HG03558 (cell line): ENCODE measurements at regions not wholly inside any gene's neighbourhood (a gene's known extent, or its start where the extent isn't known, plus 50 kb on each side); places are given as distances from the start of the nearest gene placed in this dataset.
"Not testable (repeated sequence)": the region's sequence is repeated elsewhere in the genome, so short reads cannot be mapped to it uniquely, and the experiment has no call there.

Experiments
- ATAC-seq: cut with Tn5 transposase; IDR thresholded peaks from one replicate; pipeline ENCODE4 v1.9.1; 2021; ENCODE audit warnings: moderate number of reproducible peaks; ENCODE audit not compliant: unreplicated experiment; ENCODE audit errors: extremely low read depth

DNA sequence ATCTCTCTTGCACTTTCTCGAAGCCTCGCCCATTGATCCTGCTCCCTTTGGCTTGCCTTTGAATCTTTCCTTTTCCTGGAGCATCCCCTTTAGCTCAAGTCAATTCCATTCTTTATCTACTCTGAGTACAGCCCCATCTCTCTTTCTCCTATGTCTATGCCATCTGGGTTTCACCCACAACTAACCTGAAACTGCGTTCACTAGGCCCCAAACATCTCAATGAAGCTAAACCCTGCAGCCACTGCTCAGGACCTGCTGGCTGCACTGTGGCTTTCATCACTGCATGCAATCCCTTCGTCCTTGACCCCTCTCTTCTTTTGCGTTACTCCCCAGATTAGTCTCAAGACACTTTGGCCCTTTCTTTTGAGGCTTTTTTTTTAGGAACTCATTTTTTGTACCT is 81.6 kb upstream of the CYRIA start:
- no peak for ATAC-seq

DNA sequence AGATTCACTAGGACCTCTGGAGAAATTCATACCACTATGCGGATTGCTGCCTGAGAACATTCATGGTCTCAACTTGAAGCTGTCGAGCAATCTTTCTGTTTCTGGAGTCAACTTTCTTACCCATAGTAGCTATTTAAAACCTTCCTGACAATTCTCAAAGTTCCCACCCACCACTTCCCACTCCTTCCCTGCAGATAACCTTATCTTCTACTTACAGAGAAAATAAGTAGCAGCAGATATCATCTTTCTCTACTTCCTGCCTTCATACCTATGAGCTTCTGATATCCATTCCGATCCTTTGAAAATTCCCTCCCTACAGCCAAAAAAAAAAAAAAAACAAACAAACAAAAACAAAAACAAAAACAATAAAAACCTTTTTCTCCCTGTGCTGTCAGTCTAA is 81.2 kb upstream of the CYRIA start:
- ATAC-seq = no peak

DNA sequence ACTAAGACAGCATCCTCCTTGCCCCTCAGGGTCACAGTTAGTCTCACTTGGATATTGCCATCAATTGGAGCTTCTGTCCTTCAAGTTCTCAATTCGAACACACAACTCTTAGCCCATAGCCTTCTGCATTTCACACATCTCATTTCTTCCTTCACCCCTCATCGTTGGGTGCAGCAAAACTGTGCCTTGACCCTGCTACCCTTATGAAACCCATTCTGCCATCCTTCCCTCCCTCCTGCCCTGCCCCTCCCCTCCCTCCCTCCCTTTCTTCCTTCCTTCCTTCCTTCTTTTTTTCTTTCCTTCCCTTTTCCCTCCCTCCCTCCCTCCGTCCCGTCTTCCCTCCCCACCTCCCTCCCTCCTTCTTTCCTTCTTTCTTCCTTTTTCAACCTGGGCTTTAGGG is 80.7 kb upstream of the CYRIA start:
- ATAC-seq = no peak

DNA sequence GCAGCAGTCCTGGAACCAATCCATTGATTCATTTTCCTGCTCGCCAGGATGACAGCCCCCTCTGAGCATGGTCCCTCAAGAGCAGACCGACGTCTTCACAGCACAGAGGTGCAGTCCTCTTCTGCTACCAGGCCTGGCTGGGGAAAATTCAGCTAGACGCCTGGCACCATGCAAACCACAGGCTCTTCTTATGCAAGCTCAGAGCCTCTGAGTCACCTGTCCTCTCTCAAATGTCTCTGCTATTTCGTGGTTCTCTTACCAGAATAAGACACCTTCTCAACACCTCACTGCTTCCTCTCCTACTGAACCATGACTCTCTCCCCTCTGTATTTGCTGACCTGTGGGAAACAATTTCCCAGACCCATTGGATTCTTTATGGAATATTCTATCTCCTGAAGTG is 79.8 kb upstream of the CYRIA start:
- ATAC-seq = no peak

DNA sequence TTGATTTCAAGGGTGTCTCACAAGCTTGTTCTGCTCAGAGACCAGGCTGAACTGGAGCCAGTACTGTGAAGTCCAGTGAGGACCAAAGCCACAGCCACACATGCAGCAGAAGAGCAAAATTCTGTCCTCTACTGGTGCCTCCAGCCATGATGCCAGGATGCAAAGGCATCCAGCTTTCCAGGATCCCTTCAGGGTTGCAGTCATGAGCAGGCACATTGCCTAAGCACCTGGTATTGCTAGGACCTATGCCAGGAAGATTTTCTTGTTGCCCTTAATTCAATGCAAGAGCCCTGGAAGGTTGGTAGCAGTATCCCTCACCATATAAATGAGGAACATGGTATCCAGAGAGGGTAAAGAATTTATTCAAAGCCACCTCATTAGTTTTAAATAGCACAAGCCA is 78.9 kb upstream of the CYRIA start:
- no peak for ATAC-seq

DNA sequence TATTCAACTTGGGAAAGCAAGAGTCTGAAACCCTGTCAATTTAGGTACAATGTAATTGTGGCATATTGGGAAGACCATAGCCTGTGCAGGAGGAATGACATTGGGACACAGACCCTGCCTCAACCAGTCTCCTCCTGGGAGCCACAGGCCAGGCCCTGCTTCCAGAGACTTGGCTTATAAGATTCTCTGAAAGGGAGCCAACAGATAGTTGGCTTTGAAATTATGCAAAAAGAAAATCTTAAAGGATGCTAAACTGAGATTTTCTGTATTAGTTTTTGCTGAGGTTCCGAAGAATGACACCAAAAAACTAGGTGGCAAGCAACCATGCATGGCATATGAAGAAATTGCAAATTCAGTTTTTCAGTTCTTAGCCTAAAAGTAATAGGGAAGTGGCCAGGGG is 76.4 kb upstream of the CYRIA start:
- ATAC-seq = no peak

DNA sequence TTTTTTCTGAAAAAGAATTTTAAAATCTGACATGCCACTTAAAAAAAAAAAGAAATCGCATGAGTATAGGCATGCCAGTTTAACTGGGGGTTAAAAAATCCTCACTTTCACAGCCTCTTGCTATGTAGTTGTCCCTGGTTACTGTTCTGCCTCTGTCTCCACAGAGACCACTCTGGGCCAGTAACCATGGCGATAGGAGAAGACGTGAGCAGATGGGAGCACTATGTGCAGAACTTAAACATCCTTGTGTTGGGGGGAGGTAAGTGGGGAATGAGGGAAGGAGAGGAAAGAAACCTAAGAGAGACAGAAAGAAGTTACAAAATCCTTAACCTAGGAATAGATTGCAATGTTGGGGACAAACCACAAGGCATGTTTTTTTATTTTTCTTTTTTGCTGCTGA is 75.9 kb upstream of the CYRIA start:
- ATAC-seq = no peak

DNA sequence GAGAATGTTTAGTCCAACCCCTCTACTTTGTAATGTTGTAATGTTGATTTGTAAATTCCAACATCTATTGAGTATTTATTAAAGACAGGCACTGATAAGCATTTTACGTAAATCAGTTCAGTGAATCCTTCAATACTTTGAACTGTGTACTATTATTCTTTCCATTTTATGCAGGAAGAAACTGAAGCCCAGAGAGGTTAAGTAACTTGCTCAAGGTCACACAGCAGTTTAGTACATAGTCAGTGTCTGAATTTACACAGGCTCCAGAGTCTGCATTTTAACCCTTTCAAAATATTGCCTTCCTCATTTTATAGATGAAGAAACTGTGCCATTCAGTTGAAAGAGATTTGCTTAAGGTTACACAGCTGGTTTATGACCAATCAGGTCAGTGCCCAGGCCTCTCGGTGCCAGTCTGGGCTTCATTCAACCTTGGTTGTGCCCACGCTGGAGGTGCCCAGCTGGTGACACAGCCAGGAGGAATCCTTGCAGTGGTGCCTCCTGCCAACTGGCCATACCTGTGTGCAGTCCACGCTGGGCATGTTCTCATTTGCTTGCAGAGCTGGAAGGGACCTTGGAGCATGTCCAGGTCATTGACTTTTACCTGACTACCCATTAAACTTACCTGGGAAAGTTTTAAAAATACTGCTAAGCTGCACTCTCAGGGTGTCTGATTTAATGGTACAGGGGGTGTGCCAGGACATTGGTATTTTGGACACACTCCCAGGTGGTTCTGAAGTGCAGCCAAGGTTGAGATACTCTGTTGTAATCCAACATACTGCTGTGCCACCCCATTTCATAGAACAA is 74.3 kb upstream of the CYRIA start:
- ATAC-seq = no peak

DNA sequence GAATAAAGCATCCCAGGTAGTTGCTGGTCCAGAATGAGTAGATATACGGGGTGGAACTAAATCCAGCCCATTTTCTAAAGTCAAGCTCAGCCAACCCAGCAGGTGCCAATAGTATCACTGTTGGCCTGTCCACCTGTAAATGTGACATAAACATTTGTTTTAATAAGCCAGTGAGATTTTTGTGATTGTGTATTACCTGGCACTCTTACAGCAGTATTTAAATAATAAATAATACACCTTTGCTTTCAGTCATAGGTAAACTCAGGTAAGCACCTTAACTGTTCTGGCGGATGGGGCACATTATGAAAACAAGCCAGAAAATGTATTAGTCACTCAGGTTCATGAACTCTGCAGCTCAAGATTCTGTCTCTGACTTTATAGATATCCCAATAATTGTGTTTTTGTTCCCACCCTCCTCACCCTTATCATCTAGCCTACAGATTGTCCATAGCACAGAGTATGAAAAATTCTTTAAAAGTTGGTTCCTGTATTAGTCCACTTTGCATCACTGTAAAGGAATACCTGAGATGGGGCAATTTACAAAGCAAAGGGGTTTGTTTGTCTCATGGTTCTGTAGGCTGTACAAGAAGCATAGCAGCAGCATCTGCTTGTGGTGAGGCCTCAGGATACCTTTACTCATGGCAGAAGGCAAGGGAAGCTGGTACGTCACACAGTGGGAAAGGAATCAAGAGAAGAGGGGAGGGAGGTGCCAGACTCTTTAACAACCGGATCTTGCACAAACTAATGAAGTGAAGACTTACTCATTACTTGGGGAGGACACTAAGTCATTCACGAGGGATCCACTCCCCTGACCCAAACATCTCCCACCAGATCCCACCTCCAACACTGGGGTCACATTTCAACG is 73.0 kb upstream of the CYRIA start:
- no peak for ATAC-seq

DNA sequence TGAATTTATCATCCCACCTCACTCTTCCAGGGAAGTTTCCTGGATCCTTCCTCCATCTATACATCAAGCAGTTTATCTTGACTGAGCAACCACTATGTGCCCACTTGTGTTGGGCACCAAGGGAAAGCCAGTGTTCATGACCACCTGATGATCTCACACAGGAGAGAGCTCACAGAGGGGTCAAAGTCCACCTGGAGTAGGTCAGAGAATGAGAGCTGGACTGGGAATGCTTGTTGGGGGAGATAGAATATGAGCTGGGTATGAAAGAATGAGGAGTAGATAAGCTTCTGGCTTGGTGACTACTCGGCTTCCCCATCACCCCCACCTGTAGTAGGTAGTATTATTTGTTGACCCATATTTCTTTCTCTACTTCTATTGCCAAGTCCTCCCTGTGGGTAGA is 72.2 kb upstream of the CYRIA start:
- no peak for ATAC-seq

DNA sequence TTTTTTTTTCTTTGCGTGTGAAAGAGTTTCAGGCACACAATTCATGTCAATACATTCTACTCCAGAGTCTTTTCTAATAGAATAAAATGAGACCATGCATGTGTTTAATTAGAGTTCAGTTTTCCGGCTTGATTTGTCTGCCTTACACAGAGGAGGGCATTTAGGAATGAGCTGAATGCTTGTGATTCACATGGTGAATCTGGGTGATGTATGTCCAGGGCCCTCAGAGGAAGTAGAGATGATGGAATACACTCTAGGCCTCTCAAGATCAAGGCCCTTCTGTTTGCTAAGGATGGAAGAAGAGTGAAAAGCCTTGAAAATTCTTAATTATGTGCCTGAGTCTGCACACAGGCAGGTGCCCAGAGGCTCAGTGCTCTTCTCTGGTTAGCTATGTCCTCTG is 71.0 kb upstream of the CYRIA start:
- no peak for ATAC-seq

DNA sequence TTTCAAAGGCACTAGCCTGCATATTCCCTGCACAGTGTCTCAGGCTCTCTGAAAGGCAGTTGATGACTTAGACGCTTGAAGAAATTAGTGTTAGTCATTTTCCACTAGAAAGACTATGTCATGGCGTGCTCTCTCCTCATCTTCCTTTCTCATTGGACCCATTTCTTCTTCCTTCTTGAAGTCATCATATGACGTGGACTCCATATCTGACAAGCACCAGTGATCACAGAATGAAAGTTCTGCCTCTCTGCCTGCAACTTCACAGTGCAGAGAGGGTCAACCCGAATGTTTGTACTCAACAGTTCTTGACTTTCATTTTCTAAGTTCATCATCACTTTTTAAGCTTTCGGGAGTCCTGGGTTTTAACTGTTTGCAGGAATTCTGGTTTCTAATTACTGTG is 63.7 kb upstream of the CYRIA start:
- ATAC-seq = peak; percentile 55

DNA sequence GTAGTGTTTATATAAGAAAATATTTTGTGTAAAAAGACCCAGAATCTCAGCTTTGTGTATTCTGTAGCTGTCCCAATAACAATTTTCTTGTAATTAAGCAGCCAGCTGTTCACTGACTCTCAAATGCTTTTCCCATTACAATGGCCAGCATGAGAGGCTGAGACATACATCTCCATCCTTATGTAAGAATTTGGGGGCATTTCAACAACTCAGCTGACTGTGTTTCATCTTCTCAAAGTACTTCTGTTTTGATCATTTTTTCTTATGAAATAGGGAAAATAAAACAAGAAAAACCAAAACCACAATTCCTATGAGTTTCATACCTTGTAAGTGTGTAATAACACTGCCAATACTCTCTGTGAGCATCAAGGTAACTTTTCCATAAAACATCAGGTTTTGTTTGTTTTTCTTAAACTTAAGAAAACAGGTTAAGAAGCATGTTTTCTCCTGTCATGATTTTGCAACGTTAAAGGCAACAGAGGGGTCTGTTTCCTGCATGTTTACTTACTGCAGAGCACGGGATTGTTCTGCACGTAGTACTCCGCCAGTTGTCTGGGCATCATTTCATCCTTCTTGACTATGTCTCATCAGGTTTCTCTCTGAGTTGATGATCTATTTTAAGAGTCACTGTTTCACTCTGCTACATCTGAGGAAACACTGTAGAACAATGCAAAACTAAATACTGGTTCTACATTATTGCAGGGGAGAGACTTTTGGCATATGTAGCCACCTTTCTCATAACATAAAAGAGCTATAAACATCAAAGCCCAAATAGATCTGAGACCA is 62.9 kb upstream of the CYRIA start:
- peak; percentile 72 for ATAC-seq

DNA sequence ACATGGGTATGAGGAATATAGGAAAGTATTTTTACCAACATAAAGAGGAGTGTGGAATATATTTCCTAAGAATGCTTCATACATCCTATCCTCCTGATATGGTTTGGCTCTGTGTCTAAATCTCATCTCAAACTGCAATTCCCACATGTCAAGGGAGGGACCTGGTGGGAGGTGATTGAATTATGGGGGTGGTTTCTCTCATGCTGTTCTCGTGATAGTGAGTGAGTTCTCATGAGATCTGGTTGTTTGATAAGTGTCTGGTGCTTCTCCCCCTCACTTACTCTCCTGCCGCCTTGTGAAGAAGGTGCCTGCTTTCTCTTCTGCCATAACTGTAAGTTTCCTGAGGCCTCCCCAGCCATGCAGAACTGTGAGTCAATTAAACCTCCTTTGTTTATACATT is 62.2 kb upstream of the CYRIA start:
- not testable (repeated sequence) for ATAC-seq

DNA sequence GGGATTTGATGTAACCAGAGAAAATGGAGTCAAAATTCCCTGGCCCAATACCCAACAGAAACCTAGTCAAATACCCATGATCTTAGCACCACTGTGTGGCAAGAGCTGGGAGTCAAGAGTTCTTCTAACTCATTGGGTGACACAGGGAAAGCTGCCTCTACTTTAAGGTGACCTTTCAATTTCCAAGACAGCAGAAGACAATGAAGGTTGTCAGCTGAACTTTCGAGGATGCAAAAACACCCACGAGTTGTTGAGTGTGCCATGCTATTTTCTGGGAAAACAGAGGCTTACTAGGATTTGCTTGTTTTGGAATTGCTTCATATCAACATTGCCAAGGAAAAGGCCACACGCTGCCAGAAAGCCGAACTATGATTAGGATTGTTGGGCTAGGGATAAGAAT is 61.6 kb upstream of the CYRIA start:
- ATAC-seq = no peak

DNA sequence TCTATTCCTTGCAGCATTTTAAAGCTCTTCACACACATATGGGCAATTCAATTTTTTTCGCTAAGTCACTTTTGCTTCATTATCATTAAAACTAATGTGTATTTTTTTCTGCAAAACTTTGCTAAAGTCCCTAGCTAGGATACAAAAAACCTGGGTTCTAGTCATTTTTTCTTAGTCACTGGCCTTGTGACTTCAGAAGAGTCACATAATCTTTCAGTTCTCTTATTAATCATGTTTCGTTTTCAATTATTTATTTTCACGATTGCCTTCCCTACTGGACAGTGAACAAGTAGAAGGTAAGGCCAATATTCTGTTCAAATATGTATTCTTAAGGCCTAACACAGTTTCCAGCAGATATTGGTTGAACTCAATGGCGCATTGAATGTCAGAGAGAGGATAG is 60.9 kb upstream of the CYRIA start:
- ATAC-seq = no peak

DNA sequence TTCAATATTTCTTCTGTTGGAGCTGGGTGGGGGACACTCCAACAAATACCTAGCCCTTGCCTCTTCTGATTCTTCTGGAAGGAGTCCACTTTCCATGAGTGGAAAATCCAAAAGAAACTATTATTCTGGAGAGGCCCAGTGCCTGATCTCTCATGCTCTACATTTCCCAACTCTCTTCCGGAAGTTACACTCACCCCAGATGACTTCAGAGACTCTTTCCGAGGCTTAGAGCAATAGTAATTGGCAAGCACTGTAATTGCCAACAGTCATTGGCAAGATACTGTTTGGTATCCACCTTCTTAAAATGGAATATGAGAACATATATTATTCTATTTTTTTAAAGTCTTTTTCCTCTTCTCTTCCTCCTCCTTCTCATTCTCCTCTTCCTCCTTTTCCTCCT is 60.5 kb upstream of the CYRIA start:
- no peak for ATAC-seq

DNA sequence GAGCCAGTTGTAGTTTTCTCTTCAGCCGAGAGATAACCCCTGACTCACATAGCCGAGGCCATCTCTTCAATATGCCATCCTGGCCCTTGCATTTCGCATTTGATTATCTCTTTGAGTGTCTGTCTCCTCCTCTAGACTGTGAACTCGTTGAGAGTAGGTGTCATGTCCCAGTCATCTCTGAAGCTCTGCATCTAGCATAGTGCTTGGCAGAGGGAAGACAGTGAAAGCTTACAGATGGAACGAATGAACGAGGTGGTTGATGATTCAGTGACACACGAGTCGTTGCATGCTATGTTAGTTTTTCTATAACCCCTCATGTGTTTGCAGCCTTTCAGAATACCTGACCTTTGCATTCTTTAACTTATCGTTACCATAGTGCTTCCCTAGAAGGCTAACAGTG is 59.9 kb upstream of the CYRIA start:
- no peak for ATAC-seq

DNA sequence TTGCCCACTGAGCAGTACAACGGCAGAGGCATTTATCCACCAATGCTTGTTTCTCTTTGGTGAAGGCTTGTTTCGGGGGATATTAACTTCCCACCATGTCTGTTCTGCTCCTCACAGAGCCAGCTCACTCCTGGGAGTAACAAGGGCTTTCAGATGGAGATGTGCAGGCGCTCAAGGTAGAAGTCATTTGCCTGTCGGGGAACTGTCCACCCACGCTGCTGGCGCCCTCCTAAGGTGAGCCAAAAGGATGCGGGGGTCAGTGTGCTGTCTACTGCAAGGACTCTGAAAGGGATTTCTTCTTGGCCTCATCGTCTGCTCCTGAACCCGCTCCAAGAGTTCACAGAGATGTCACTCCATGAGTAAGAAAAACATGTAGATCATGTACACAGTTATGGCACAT is 57.0 kb upstream of the CYRIA start:
- ATAC-seq = no peak

DNA sequence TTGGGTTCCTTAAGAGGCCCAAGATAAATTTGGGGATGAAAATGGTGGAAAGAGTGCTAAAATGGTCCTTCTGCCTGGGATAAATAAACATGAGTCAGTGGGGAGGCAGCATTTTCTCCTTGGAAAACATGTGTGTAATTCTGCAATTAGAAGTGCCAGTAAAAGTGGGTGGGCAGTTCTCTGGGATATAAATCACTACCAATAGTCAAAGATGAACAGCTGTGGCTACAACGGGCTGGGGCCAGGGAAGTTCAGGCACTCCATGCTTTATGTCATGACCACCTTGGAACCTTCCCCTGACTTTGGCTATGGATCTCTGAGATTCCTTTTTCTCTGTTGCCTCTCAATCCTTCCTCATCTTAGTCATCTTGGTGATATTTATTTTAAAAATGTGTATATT is 56.5 kb upstream of the CYRIA start:
- ATAC-seq = no peak

DNA sequence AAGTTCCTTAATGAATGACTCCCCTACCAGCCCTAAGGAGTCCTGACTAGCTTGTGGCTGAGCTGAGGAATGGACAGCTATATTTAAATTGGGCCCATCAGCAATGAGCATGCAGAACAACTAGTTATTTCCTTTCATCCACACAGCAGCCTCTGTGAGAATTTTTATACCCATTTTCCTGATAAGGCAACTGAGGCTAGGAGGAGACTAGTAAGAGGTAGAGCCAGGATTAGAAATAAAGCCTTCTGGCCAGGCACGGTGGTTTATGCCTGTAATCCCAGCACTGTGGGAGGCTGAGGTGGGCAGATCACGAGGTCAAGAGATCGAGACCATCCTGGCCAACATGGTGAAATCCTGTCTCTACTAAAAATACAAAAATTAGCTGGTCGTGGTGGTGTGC is 55.9 kb upstream of the CYRIA start:
- ATAC-seq = not testable (repeated sequence)
